A549 (cell line): ENCODE measurements at regions not wholly inside any gene's neighbourhood (a gene's known extent, or its start where the extent isn't known, plus 50 kb on each side); places are given as distances from the start of the nearest gene placed in this dataset.

Source experiments
- ATAC-seq, 2 experiments: fragments of 200-7000 bp in 1 of 2; fragments of >200 bp in 1 of 2; cut with Nextera tagmentation in 1 of 2; cut with Tn5 transposase in 1 of 2; 3 replicates each; pipeline versions ENCODE4 v1.8.0 to v1.9.1; 2018 to 2020; ENCODE audit warnings: mild to moderate bottlenecking in 1 of 2, moderate library complexity in 1 of 2
- CTCF ChIA-PET: fragments of 300-600 bp; sonication (Branson Sonifier 250); formaldehyde crosslinking; extraction: SDS; loops from one replicate; lab custom pipeline; 2021; ENCODE audit warnings: antibody characterized with exemption, inconsistent platforms; lab: Yijun Ruan, JAX
- POLR2A ChIA-PET: fragments of 350-600 bp; formaldehyde crosslinking; extraction: SDS; loops from one replicate; lab custom pipeline; 2021; ENCODE audit warnings: antibody characterized with exemption, inconsistent platforms; lab: Yijun Ruan, JAX
- DNase-seq, 2 experiments: peaks; one replicate each; pipeline versions ENCODE4 v3.0.0 to v3.0.0-alpha.2; 2011 to 2016; ENCODE audit warnings: low read depth in 1 of 2, low spot score in 1 of 2
- FAIRE-seq: peaks from 2 replicates; lab custom pipeline; 2011; peaks lifted over from hg19 to GRCh38; lab: Jason Lieb, UNC
- H3K27ac ChIP-seq, 2 experiments: fragments of >200 bp; sonication (Bioruptor Twin); formaldehyde crosslinking; 3 replicates each; pipeline ENCODE4 v1.5.1; 2016 to 2017
- H3K4me1 ChIP-seq: fragments of >200 bp; sonication (Bioruptor Twin); formaldehyde crosslinking; 3 replicates; pipeline ENCODE4 v1.6.1; 2016
- H3K4me2 ChIP-seq: fragments of >200 bp; sonication (Bioruptor Twin); formaldehyde crosslinking; 3 replicates; pipeline ENCODE4 v1.6.1; 2016
- H3K4me3 ChIP-seq: fragments of >200 bp; sonication (Bioruptor Twin); formaldehyde crosslinking; 3 replicates; pipeline ENCODE4 v1.5.1; 2016
- H3K9me3 ChIP-seq: fragments of >200 bp; sonication (Bioruptor Twin); formaldehyde crosslinking; 3 replicates; pipeline ENCODE4 v1.6.1; 2016
- ATOH8 ChIP-seq: fragments of 250-450 bp; sonication (Bioruptor Pico); IDR thresholded peaks from 2 replicates; pipeline ENCODE4 v1.5.0; 2020; ENCODE audit warnings: low read depth, mild to moderate bottlenecking, moderate library complexity
- EHF ChIP-seq: fragments of 250-450 bp; sonication (Bioruptor Pico); IDR thresholded peaks from 2 replicates; pipeline ENCODE4 v1.5.0; 2020; ENCODE audit warnings: mild to moderate bottlenecking
- FOSB ChIP-seq: fragments of 250-450 bp; sonication (Bioruptor Pico); IDR thresholded peaks from 2 replicates; pipeline ENCODE4 v1.5.0; 2020; ENCODE audit warnings: mild to moderate bottlenecking, moderate library complexity
- FOSL2 ChIP-seq, 2 experiments: fragments of 450-650 bp in 1 of 2; fragments of >200 bp in 1 of 2; sonication (Bioruptor Twin) in 1 of 2; formaldehyde crosslinking; IDR thresholded peaks; 2 replicates each; pipeline versions ENCODE4 v1.5.0 to v1.6.1; 2016 to 2020; ENCODE audit warnings: mild to moderate bottlenecking in 1 of 2, moderate library complexity in 1 of 2
- GATA3 ChIP-seq: IDR thresholded peaks from 2 replicates; pipeline ENCODE4 v1.6.1; 2012; ENCODE audit warnings: borderline replicate concordance
- HDAC2 ChIP-seq: fragments of 200-600 bp; sonication (generic); IDR thresholded peaks from 2 replicates; pipeline ENCODE4 v1.6.1; 2016
- HMGXB4 ChIP-seq: fragments of 250-450 bp; sonication (Bioruptor Pico); IDR thresholded peaks from 2 replicates; pipeline ENCODE4 v1.5.0; 2021; ENCODE audit warnings: mild to moderate bottlenecking, moderate library complexity, borderline replicate concordance
- HOXB5 ChIP-seq: fragments of 250-450 bp; sonication (Bioruptor Pico); IDR thresholded peaks from 2 replicates; pipeline ENCODE4 v1.5.0; 2020; ENCODE audit warnings: mild to moderate bottlenecking, moderate library complexity
- JUN ChIP-seq, 2 experiments: fragments of >200 bp; sonication (Bioruptor Twin); formaldehyde crosslinking; IDR thresholded peaks; 2 replicates in 1 of 2; 3 replicates in 1 of 2; pipeline ENCODE4 v1.6.1; 2016 to 2017
- MAZ ChIP-seq: fragments of 150-350 bp; IDR thresholded peaks from 2 replicates; pipeline ENCODE4 v1.6.1; 2014; ENCODE audit warnings: antibody characterized with exemption, low read depth, low read length, borderline replicate concordance
- NPAS2 ChIP-seq: fragments of 250-450 bp; sonication (Bioruptor Pico); IDR thresholded peaks from 2 replicates; pipeline ENCODE4 v1.8.0; 2022; ENCODE audit warnings: mild to moderate bottlenecking, moderate library complexity, borderline replicate concordance
- RAD21 ChIP-seq, 2 experiments: fragments of >200 bp in 1 of 2; sonication (Bioruptor Twin) in 1 of 2; formaldehyde crosslinking in 1 of 2; IDR thresholded peaks in 1 of 2; conservative IDR thresholded peaks in 1 of 2; 2 replicates in 1 of 2; 3 replicates in 1 of 2; pipeline ENCODE4 v1.6.1; 2012 to 2018; ENCODE audit warnings: inconsistent platforms in 1 of 2
- REST ChIP-seq: fragments of 200-600 bp; sonication (generic); IDR thresholded peaks from 2 replicates; pipeline ENCODE4 v1.6.1; 2016; ENCODE audit warnings: antibody characterized with exemption, mild to moderate bottlenecking, moderate library complexity
- RNF2 ChIP-seq: fragments of 200-600 bp; sonication (generic); IDR thresholded peaks from 2 replicates; pipeline ENCODE4 v1.6.1; 2016; ENCODE audit warnings: low read depth, mild to moderate bottlenecking, antibody characterized with exemption, moderate library complexity, borderline replicate concordance
- SMC3 ChIP-seq: fragments of >200 bp; sonication (Bioruptor Twin); formaldehyde crosslinking; IDR thresholded peaks from 3 replicates; pipeline ENCODE4 v1.6.1; 2018; ENCODE audit warnings: inconsistent platforms
- SREBF2 ChIP-seq: fragments of 450-650 bp; IDR thresholded peaks from 2 replicates; pipeline ENCODE4 v1.6.1; 2014; ENCODE audit warnings: mild to moderate bottlenecking, moderate library complexity
- ZC3H11A ChIP-seq: fragments of 450-650 bp; IDR thresholded peaks from 2 replicates; pipeline ENCODE4 v1.6.1; 2014; ENCODE audit warnings: antibody characterized with exemption, mild to moderate bottlenecking
- WGBS: methylation state at CpG from one replicate; pipeline ENCODE4 v1.1.6; 2017; ENCODE audit errors: missing lambda C conversion rate; 5-methylcytosine and 5-hydroxymethylcytosine counted together
- TF ChIP-seq, protein P1 (sequence below): fragments of 150-350 bp; IDR thresholded peaks from 2 replicates; pipeline ENCODE4 v1.6.1; 2014; ENCODE audit warnings: low read depth, mild to moderate bottlenecking, low read length
- TF ChIP-seq, protein P2 (sequence below): fragments of >200 bp; sonication (Bioruptor Twin); formaldehyde crosslinking; IDR thresholded peaks from 3 replicates; pipeline ENCODE4 v1.5.1; 2016
- TF ChIP-seq, protein P3 (sequence below): IDR thresholded peaks from 2 replicates; pipeline ENCODE4 v1.6.1; 2012

DNA sequence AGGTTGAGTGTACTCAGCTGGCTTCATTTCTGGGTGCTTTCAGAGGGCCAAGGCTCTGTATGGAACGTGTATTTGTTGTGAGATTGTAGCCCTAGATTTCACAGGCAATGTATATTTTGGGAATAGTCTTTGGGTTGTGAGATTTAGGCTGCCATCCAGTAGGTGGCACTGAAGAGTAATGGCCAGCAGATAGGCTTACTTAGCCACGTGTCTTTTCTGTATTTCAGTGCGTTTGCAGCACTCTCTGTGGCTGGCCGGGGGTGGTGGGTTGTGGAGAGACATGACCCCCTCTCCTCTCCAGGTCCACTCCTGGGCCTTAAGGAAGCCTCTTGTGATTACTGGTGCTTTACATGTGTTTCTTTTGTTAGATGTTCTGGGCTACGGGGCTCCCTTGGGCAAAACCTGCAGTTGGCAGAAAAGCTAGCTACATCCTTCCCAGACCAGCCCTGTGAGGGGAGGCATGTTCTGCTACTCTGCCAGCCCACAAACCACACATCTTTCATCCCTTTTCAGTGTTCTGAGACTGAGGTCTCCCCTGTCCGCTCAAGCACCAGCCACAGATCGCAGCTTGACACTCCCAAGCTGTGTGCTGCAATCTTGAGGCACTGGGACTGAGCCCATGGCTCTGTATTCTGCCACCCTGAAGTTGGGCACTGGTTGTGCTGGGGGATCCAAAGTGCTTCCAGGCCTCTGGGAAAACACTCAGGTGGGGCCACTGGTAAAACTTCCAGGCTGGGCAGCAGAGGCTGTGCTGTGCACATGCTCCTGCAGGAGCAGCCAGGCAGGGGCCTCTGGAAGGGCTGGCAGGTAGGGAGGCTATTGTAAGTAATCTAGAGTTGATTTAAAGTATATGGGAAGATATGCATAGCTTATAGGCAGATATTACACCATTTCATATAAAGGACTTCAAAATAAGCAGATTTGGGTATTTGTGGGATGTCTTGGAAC lies 1096.8 kb upstream of the PCDH20 start:
- no peak overlapping the region for H3K4me3 ChIP-seq
- CTCF ChIA-PET: interaction anchor here (0.6 to 2.9 kb wide), 6 partner anchors 10 to 1131 kb away, joined by 3 to 9 read pairs (median 3); no protein-coding TSS in a partner anchor
- H3K9me3 ChIP-seq: no peaks in the 10 kb centered on the region
- peak overlapping the region; percentile 69 for H3K4me2 ChIP-seq
- ATAC-seq (peak; percentile 90 to 93), DNase-seq (peak; percentile 1 to 55), FAIRE-seq (no peak)
- WGBS: 18% methylated on average over 4 of the region's 7 CpGs
- H3K27ac ChIP-seq: 0 out of 6 replicates have a peak overlapping the region, but pooled peaks have one; percentile 22 to 34
- POLR2A ChIA-PET: interaction anchor here (0.5 kb wide), 1 partner anchor 98 kb away, joined by 3 read pairs; no protein-coding TSS in a partner anchor
- no peaks in the 10 kb centered on the region for H3K4me1 ChIP-seq
- TF ChIP-seq, protein P1, sequence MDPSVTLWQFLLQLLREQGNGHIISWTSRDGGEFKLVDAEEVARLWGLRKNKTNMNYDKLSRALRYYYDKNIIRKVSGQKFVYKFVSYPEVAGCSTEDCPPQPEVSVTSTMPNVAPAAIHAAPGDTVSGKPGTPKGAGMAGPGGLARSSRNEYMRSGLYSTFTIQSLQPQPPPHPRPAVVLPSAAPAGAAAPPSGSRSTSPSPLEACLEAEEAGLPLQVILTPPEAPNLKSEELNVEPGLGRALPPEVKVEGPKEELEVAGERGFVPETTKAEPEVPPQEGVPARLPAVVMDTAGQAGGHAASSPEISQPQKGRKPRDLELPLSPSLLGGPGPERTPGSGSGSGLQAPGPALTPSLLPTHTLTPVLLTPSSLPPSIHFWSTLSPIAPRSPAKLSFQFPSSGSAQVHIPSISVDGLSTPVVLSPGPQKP: no peak
- no peak for TF ChIP-seq ZC3H11A
- no peak for TF ChIP-seq HDAC2
- peak; percentile 31 for TF ChIP-seq SMC3
- TF ChIP-seq, protein P2, sequence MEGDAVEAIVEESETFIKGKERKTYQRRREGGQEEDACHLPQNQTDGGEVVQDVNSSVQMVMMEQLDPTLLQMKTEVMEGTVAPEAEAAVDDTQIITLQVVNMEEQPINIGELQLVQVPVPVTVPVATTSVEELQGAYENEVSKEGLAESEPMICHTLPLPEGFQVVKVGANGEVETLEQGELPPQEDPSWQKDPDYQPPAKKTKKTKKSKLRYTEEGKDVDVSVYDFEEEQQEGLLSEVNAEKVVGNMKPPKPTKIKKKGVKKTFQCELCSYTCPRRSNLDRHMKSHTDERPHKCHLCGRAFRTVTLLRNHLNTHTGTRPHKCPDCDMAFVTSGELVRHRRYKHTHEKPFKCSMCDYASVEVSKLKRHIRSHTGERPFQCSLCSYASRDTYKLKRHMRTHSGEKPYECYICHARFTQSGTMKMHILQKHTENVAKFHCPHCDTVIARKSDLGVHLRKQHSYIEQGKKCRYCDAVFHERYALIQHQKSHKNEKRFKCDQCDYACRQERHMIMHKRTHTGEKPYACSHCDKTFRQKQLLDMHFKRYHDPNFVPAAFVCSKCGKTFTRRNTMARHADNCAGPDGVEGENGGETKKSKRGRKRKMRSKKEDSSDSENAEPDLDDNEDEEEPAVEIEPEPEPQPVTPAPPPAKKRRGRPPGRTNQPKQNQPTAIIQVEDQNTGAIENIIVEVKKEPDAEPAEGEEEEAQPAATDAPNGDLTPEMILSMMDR: peak; percentile 49
- TF ChIP-seq RAD21 (conservative IDR thresholded peaks at IDR 0.05 in 1 of 2, IDR thresholded peaks at IDR 0.05 in 1 of 2): peak; percentile 49 to 52
- TF ChIP-seq NPAS2 (CRISPR knock-in tag): no peak
- TF ChIP-seq GATA3: no peak
- TF ChIP-seq ATOH8: no peak

GRCh38 chr13:62510906-62511655 lies 1095.4 kb upstream of the PCDH20 start:
- no peak for ATAC-seq
- TF ChIP-seq JUN (IDR thresholded peaks at IDR 0.05) (no peak), ATOH8 (no peak), SREBF2 (no peak), REST (no peak), HOXB5 (CRISPR knock-in tag) (no peak), HMGXB4 (CRISPR knock-in tag) (no peak), MAZ (no peak), RNF2 (no peak), EHF (no peak), FOSL2 (IDR thresholded peaks at IDR 0.05) (no peak), FOSL2 (CRISPR knock-in tag; IDR thresholded peaks at IDR 0.05) (no peak), FOSB (CRISPR knock-in tag) (no peak)
- TF ChIP-seq, protein P3, sequence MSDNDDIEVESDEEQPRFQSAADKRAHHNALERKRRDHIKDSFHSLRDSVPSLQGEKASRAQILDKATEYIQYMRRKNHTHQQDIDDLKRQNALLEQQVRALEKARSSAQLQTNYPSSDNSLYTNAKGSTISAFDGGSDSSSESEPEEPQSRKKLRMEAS: no peak
- Histone ChIP-seq H3K9me3 (no peaks in the 10 kb centered on the region), H3K27ac (no peak overlapping the region), H3K4me1 (no peaks in the 10 kb centered on the region), H3K4me3 (no peak overlapping the region), H3K4me2 (no peak overlapping the region)
- no peak for DNase-seq
- ChIA-PET CTCF (interaction anchor here (0.6 to 2.9 kb wide), 3 partner anchors 10 to 37 kb away, joined by 3 to 9 read pairs (median 3); no protein-coding TSS in a partner anchor), POLR2A (no interaction called here)
- 18% methylated on average over 2 of the region's 2 CpGs for WGBS
- FAIRE-seq: no peak
